BLaER1 (cell line): ENCODE measurements at regions not wholly inside any gene's neighbourhood (a gene's known extent, or its start where the extent isn't known, plus 50 kb on each side); places are given as distances from the start of the nearest gene placed in this dataset.
A peak's percentile ranks its signal among the peaks of the same experiment; 100 is the strongest.

Source experiments
- H3K27ac ChIP-seq: shearing (Covaris generic); formaldehyde crosslinking; 2 replicates; pipeline ENCODE4 v1.8.1; 2022
- H3K27me3 ChIP-seq: shearing (Covaris generic); formaldehyde crosslinking; 2 replicates; pipeline ENCODE4 v1.8.1; 2022
- H3K36me3 ChIP-seq: shearing (Covaris generic); formaldehyde crosslinking; 2 replicates; pipeline ENCODE4 v1.8.1; 2022
- H3K4me1 ChIP-seq: shearing (Covaris generic); formaldehyde crosslinking; 2 replicates; pipeline ENCODE4 v1.8.1; 2022
- H3K4me2 ChIP-seq: shearing (Covaris generic); formaldehyde crosslinking; 2 replicates; pipeline ENCODE4 v1.8.1; 2022
- H3K4me3 ChIP-seq: shearing (Covaris generic); formaldehyde crosslinking; 2 replicates; pipeline ENCODE4 v1.8.1; 2022
- H3K9ac ChIP-seq: shearing (Covaris generic); formaldehyde crosslinking; 2 replicates; pipeline ENCODE4 v1.8.1; 2022
- H3K9me3 ChIP-seq: shearing (Covaris generic); formaldehyde crosslinking; 2 replicates; pipeline ENCODE4 v1.8.1; 2022
- H4K20me1 ChIP-seq: shearing (Covaris generic); formaldehyde crosslinking; 2 replicates; pipeline ENCODE4 v1.8.1; 2022
- Cebpa-rat ChIP-seq: shearing (Covaris generic); IDR thresholded peaks from 2 replicates; pipeline ENCODE4 v1.8.1; 2022

DNA sequence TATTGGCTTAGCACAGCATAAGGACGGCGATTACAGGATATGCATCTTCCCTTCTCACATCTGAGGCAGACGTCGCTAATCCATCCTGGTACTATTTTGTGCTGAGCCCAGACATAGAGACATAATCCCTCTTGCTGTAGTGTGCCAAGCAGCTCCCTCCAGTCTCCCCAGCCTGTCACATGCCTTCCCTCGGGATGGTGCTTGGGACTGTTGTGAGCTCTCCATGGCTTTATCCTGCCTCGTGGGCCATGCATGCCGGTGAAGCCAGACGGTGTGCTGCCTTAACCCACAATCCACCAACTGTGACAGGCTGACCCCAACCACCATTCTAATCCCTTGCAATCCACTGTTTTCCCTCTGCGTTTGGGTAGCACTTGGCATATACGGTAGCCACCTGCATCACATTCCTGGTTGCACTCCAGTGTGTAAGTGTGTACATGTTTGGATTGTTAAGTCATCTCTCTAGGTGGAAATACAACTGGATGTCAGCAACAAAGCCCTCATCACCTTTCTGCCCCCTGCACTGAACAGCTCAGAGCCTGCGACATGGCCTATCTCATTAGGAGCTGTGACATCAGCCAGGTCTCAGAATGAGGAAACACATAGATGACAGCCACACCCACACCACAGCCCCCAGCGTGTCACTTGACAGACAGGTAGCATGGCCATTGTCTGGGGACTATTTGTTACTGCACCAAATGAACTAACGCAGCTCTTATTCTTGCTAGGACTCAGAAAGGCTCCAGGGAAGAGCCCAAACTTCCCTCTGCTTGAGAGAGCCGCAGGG, 374.8 kb upstream of the CDH4 start:
- no peaks in the 10 kb centered on the region for H4K20me1 ChIP-seq
- H3K4me3 ChIP-seq, result no peak overlapping the region
- H3K4me2 ChIP-seq, result no peak overlapping the region; the same call in 1 of the 2 replicates
- H3K4me1 ChIP-seq, result peaks cover 20% of the 10 kb centered on the region
- no peak for TF ChIP-seq Cebpa-rat
- no peak overlapping the region for H3K27ac ChIP-seq
- H3K9me3 ChIP-seq, result no peaks in the 10 kb centered on the region
- no peaks in the 10 kb centered on the region for H3K27me3 ChIP-seq
- no peak overlapping the region for H3K9ac ChIP-seq
- no peaks in the 10 kb centered on the region for H3K36me3 ChIP-seq

- H4K20me1 ChIP-seq, result no peaks in the 10 kb centered on the region
- H3K4me3 ChIP-seq, result peak overlapping the region; percentile 22; the same call in 1 of the 2 replicates
- TF ChIP-seq Cebpa-rat, result no peak
- H3K9me3 ChIP-seq, result no peaks in the 10 kb centered on the region
- peak overlapping the region; percentile 53; the same call in 1 of the 2 replicates for H3K27ac ChIP-seq
- peaks cover 27% of the 10 kb centered on the region for H3K4me1 ChIP-seq
- H3K36me3 ChIP-seq, result no peaks in the 10 kb centered on the region
- H3K9ac ChIP-seq, result peak overlapping the region; percentile 37; the same call in 1 of the 2 replicates
- peak overlapping the region; percentile 81 for H3K4me2 ChIP-seq
- H3K27me3 ChIP-seq, result no peaks in the 10 kb centered on the region
These were observed 369.2 kb upstream of the CDH4 start for GRCh38 chr20:60882836-60883235.

DNA sequence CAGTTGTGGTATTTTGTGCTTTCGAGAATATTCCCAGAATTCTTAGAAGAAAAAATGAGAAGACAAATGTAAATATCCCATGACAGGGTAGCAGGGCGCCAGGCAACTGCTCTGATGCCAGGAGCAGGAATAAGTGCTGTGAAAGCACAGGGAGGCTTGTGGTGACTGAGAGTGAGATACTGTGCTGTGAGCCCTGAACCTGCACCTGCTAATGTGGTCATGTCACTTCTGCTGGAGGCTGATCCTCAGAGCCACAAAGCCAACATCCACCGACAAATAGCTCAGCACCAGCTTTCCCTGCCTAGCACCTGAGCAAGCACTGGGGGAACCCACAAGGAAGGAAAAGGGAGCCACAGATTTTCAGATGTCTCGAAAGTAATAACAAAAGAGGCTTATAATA, 368.6 kb upstream of the CDH4 start:
- Histone ChIP-seq H3K27me3 (no peaks in the 10 kb centered on the region), H3K4me1 (peaks cover 23% of the 10 kb centered on the region), H3K4me3 (no peak overlapping the region), H4K20me1 (no peaks in the 10 kb centered on the region), H3K36me3 (no peaks in the 10 kb centered on the region), H3K9ac (no peak overlapping the region), H3K9me3 (no peaks in the 10 kb centered on the region), H3K27ac (peak overlapping the region; percentile 19; the same call in 1 of the 2 replicates), H3K4me2 (peak overlapping the region; percentile 81)
- TF ChIP-seq Cebpa-rat, result no peak

GRCh38 chr20:60884277-60884676, 367.8 kb upstream of the CDH4 start:
- H3K4me2 ChIP-seq, result peak overlapping the region; percentile 81; the same call in 1 of the 2 replicates

DNA sequence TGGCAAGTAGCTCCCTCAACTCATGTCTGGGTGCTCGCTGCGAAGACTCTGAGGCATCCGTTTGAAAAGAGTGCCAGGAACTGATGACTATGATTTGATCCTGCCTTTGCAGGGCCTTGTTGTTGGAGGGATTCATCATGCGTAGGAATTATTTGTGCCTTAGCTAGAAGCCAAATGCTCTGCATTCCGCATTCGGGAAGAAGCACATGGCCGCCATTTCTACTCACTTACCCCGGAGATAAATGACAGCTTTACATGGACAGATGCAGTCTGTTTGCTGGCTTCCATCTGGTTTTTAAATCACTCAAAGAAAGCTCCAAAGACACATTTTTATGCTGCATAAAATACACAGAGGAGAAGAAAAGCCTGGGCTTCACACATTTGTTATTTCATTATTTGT, 363.3 kb upstream of the CDH4 start:
- TF ChIP-seq Cebpa-rat, result no peak
- no peak overlapping the region for H3K4me3 ChIP-seq
- peaks cover 4% of the 10 kb centered on the region for H3K4me1 ChIP-seq
- no peaks in the 10 kb centered on the region for H3K36me3 ChIP-seq
- no peaks in the 10 kb centered on the region for H4K20me1 ChIP-seq
- H3K9me3 ChIP-seq, result no peaks in the 10 kb centered on the region
- no peaks in the 10 kb centered on the region for H3K27me3 ChIP-seq
- no peak overlapping the region for H3K4me2 ChIP-seq
- no peak overlapping the region for H3K27ac ChIP-seq
- H3K9ac ChIP-seq, result no peak overlapping the region

More at GRCh38 chr20:60884277-60884676, 367.8 kb upstream of the CDH4 start:
- Histone ChIP-seq H3K27ac (no peak overlapping the region), H3K27me3 (no peaks in the 10 kb centered on the region), H3K9me3 (no peaks in the 10 kb centered on the region), H3K4me1 (peaks cover 23% of the 10 kb centered on the region), H3K36me3 (no peaks in the 10 kb centered on the region), H3K9ac (no peak overlapping the region), H3K4me3 (no peak overlapping the region), H4K20me1 (no peaks in the 10 kb centered on the region)
- no peak for TF ChIP-seq Cebpa-rat

DNA sequence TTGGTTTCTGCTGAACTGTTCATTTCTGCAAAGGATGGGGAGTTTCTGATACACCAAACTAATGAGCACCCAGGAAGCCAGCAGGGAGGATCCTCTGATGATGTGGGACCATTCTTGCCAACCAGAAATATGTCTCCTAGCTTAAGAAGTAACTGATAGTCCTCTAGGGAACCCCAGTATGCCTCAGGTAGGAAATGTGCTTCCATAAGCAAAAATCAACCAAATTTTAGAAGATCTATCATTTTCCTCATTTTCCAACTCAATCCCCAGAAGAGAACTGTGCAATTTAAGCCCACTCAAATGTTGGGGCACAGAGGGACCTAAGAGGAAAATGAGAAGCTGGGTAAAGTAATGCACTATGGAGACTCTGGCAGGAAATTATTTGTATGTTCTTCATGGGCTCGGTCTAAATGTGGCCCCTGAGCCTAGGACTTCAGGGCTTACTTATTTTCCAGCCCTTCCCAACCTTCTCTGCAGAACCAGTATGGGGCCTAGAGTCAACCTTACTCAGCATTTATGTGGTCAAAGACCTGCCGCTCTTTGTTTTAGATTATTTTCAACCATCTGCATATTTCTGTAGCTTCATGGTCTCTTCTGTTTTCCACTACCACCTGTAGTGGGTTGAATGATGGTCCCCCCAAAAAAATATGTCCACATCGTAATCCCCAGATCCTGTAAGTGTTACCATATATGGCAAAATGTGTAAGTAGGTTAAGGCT, 359.8 kb upstream of the CDH4 start:
- Histone ChIP-seq H3K9ac (no peak overlapping the region), H4K20me1 (no peaks in the 10 kb centered on the region), H3K36me3 (no peaks in the 10 kb centered on the region), H3K4me2 (no peak overlapping the region), H3K4me1 (no peaks in the 10 kb centered on the region), H3K4me3 (no peak overlapping the region), H3K27ac (no peak overlapping the region), H3K27me3 (no peaks in the 10 kb centered on the region), H3K9me3 (no peaks in the 10 kb centered on the region)
- no peak for TF ChIP-seq Cebpa-rat

- H3K9ac ChIP-seq, result no peak overlapping the region
These were observed 358.0 kb upstream of the CDH4 start for GRCh38 chr20:60894091-60894490.

GRCh38 chr20:60895363-60896079, 356.5 kb upstream of the CDH4 start:
- H3K4me3 ChIP-seq, result no peak overlapping the region
- no peaks in the 10 kb centered on the region for H3K36me3 ChIP-seq
- H3K27ac ChIP-seq, result no peak overlapping the region
- no peaks in the 10 kb centered on the region for H3K4me1 ChIP-seq
- no peaks in the 10 kb centered on the region for H4K20me1 ChIP-seq
- H3K9ac ChIP-seq, result no peak overlapping the region
- H3K27me3 ChIP-seq, result 0 out of 2 replicates have a peak, but pooled peaks cover 3% of the 10 kb centered on the region
- no peak for TF ChIP-seq Cebpa-rat
- no peak overlapping the region for H3K4me2 ChIP-seq
- H3K9me3 ChIP-seq, result no peaks in the 10 kb centered on the region

More at GRCh38 chr20:60894091-60894490, 358.0 kb upstream of the CDH4 start:
- no peak for TF ChIP-seq Cebpa-rat
- Histone ChIP-seq H3K36me3 (no peaks in the 10 kb centered on the region), H3K4me1 (no peaks in the 10 kb centered on the region), H3K9me3 (no peaks in the 10 kb centered on the region), H4K20me1 (no peaks in the 10 kb centered on the region), H3K4me2 (no peak overlapping the region), H3K4me3 (no peak overlapping the region), H3K27ac (no peak overlapping the region), H3K27me3 (no peaks in the 10 kb centered on the region)

DNA sequence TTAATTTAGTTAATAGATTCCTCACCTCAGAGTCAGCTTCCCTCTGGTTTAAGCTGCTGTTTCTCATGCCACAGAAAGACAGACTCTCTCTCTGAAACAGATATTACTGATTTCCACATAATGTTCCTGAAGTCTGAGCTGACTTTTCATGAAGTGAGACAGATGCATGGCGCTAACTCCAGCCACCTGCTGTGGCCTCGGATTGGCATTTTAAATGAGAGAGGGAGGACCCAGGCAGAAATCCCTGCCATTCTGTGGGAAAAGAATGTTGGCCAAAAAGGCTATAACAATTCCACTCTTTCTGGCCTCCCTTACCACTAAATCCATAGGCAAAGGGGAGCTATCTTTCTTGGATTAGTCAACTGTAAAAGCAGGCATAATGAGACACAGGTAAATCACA, 354.1 kb upstream of the CDH4 start:
- TF ChIP-seq Cebpa-rat, result no peak
- no peak overlapping the region for H3K27ac ChIP-seq
- peaks cover 11% of the 10 kb centered on the region for H3K9me3 ChIP-seq
- H3K4me3 ChIP-seq, result no peak overlapping the region
- no peak overlapping the region for H3K4me2 ChIP-seq
- no peaks in the 10 kb centered on the region for H4K20me1 ChIP-seq
- H3K27me3 ChIP-seq, result peaks cover 3% of the 10 kb centered on the region; the same call in 1 of the 2 replicates
- no peaks in the 10 kb centered on the region for H3K4me1 ChIP-seq
- H3K9ac ChIP-seq, result no peak overlapping the region
- no peaks in the 10 kb centered on the region for H3K36me3 ChIP-seq
